Cerebellar cortex (tissue), 1 donor: ENCODE measurements at regions not wholly inside any gene's neighbourhood (a gene's known extent, or its start where the extent isn't known, plus 50 kb on each side); places are given as distances from the start of the nearest gene placed in this dataset.
"Not testable (repeated sequence)": the region's sequence is repeated elsewhere in the genome, so short reads cannot be mapped to it uniquely, and the experiment has no call there.

Experiments used
- DNase-seq: peaks from one replicate; pipeline ENCODE4 v3.0.0-alpha.2; 2015; ENCODE audit warnings: low spot score

GRCh38 chr2:87515226-87515625 is 232.7 kb upstream of the PLGLB2 start:
- not testable (repeated sequence) for DNase-seq

DNA sequence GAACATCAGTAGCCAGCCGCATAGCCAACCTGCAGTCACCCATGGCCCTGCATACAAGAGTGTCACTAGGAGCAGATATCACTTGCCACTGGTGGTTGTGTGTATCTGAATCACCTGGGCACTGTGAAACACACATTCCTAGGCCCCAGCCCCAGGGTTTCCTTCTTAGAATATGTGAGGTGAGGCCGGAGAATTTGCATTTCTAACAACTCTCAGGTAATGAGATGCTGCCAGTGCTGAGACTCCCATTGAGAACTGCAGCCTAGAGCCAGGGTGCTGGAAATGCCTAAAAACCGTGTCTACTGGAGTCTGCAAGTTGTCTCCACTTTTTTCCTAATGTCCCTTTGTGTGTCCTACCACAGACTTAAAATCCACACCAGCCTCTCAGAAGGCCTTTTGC is 232.0 kb upstream of the PLGLB2 start:
- not testable (repeated sequence) for DNase-seq

DNA sequence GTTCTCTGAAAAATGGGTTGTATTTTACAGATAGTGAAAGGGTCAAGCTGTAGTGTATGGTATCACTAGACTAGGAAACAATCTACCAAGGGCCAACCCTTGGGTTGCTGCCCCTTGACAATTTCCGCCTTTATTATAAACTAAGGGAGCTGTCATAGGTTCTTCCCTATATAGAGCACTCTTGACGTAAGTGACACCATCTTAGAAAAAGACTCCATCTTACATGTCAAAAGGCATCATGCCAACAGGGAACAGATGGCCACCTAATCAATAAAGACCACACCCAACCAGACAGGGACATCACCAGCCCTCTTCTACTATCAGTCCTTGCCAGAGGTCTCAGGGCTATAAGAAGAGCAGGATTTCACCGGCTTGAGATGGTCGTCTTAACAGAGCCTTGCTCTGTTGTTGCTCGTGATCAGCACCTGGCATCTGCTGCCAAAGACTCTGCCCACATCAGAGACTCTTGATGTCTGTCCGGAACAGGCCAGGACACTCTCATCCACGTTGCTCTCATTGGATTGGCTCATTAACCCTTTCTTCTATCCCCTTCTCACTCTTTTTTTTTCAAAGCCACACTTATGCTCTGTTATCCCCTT is 231.4 kb upstream of the PLGLB2 start:
- not testable (repeated sequence) for DNase-seq

DNA sequence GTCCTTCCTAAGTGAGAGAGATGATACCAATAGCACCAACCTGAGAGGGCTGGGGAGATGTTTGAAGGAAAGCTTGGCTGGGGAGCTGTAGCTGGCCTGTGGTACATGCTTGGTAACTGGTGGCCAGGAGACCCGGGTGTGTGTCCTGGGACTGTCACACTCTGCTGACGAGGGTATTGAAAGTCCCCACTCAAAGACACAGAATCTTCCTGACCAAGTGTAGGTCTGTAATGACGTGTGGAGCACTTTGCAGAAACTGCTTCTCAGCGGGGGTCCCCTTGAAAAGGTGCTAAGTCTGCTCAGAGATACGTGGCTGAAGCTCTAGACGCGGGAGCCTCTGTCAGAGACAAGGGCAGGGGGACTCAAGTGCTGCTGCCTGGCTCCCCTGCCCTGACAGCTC is 230.4 kb upstream of the PLGLB2 start:
- not testable (repeated sequence) for DNase-seq

DNA sequence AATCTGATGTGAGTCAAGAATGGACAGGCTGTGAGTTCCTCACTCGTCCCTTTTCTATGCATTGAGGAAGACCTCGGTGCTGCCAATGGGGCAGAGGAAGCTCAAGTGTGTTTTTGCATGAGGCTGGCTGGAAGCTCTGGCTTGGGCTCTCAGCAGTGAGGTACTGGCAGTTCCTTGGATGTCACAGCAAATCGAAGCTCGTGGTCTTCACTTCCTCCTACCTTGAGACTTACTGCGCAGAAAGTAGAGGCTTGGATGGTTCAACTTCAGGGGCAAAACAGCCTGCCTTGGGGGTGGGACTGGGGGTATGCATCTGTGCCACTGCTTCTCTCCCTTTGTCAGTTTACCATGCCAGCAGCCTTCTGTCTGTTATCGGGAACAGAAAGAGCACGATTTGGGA is 229.8 kb upstream of the PLGLB2 start:
- DNase-seq: not testable (repeated sequence)

GRCh38 chr2:87518547-87518946 is 229.3 kb upstream of the PLGLB2 start:
- not testable (repeated sequence) for DNase-seq

- not testable (repeated sequence) for DNase-seq
Measured at GRCh38 chr2:87519158-87520011, 228.5 kb upstream of the PLGLB2 start.

- DNase-seq: not testable (repeated sequence)
Measured at GRCh38 chr2:87521057-87521456, 226.8 kb upstream of the PLGLB2 start.

GRCh38 chr2:87521489-87521888 is 226.4 kb upstream of the PLGLB2 start:
- DNase-seq: not testable (repeated sequence)

DNA sequence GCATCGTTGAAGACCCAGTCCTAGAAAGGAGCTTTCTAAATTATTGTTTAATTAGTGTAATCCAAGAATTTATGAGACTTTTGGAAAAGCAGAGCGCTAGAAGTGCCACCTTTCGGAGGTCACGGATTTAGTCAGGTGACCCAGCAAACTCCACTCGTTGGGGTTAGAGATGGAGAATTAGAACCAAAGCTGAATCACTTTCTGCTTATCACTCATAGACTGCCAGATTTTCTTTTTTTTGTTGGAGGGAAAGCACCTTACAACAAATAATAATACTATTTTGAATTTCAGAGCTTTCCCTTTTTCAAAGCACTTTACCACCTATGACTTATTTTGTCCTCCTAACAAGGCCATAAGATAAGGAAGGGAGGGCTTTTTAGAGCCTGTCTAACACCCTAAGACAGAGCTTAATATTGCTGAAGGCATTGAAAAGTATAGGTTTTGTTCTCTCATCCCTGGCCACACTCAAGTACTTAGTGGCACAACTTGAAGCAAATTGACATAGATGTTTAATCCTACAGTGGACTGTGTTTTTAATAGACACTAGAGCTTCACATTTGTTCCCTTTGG is 223.2 kb upstream of the PLGLB2 start:
- DNase-seq: not testable (repeated sequence)

DNA sequence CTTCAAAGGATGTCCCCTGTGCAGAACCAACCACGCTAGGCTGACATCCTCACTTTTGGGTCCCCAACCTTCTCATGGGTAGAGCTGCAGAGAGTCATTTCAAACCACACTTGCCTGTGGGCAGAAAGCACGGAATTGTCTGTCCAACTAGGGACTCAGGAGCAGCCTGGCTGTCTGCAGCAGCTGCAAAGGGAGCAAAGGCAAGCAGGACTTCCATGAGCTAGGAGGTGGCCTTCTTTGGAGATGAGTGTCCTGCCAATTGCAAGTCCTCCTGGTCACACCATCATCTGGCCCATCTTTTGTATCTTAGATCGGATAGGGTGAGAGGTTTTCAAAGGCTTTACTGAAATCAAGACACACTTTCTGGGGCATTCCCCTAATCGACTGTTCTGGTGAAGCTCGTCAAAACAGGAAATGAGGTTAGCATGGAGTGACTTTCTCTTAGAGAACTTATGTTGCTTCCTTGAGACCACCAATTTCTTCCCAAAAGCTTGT is 222.3 kb upstream of the PLGLB2 start:
- DNase-seq: not testable (repeated sequence)

DNA sequence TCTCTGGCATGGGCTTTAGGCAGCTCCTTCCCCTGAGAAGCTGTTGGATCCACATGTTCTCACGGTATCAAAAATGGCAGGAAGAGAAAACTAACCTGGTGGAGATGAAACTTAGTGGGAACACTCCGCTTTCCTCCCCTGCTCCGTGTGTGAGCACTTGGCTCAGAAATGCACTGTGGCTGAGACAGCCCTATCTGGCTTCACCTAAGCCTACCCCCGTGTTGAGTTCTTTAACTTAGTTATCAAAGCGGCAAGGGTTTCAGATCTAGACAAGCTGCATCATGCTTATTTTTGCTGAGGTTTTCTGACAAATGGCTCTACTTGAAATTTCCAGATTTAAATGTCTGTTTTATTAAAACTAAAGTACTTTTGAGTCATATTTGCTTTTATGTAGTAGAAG is 221.6 kb upstream of the PLGLB2 start:
- DNase-seq: not testable (repeated sequence)

- DNase-seq: not testable (repeated sequence)
Measured at GRCh38 chr2:87531968-87532715, 215.7 kb upstream of the PLGLB2 start.

DNA sequence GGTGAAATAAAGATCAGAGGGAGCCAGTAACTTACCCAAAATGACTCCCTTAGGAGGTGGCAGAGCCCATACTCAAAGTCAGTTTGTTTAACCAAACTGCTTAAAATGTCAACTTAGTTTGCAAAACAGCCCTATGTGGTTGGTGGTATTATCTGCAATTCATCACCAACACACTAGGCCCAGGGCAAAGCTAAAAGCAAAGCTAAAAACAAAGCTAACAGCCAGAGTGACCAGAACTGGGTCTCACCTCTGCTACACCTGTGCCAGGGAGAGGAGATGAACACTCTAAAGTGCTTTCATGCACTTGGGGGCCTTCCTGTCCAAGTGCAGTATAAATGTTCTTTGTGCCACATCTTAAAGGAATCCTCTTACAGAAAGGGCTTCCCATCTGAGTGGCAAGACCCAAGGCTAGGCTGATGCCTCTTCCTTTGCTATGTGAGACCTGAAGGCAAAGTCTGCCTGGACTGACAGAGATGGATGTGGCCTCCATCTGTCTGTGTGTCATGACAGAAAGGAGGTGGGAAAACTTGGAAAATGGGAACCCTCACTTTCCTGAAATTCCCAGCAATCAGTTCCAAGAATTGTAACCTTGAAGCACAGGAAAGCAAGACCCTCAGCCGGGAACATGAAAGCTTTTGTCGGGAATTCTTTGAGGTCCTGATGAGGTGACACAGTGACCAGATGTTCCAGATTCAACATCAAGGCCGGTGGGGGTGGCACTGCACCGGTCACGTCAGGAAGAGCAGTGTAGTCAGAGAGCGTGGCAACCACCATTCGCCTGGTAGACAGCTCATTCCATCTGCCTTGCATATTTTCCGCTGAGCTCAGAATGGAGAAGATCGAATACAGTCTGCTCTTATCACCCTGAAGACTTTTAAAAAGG is 214.3 kb upstream of the PLGLB2 start:
- not testable (repeated sequence) for DNase-seq

DNA sequence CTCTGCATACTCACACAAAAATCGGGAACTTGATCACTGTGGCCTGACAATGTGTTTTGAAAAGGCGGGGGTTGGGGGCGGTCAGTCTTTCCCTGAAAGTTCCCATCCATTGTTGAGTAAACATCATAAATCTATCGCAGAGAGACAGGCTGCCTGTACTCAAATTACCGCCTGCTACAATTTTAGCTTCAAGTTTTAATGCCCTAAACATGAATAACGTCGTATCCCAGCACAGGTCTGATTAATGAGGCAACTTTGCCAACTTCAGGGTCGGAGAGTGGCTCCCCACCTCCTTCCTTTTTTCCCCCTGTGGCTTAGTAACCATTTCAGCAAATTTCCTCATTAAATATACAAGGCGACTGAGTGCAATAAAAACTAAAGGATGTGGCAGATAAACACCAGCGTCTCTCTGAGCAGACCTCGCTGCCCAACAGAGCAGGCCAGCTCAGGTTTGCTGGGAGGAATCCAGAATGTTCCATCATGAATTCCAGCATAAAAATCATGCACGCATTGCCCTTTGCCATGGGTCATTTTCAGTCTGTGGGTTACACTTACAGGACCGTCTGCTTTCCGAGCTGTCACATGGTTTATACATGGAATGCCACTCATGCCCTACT is 213.5 kb upstream of the PLGLB2 start:
- not testable (repeated sequence) for DNase-seq

DNA sequence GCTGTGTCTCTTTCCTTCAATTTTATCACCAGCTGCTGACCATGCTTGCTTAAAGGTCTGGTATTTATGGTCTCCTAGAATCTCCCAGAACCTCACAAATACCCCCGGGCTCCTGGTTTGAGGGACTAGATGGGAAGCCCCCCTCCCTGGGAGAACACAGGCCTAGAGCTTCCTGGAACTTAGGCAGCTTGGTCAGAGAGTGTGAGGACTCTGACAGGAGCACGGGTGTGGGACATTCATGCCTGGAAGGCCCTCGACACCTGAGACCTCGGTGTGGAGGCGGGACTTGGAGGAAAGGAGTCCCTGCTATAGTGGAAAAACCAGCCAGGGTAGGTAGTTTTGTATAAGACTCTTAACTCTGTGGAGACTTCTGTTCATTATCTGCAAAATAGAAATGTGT is 211.5 kb upstream of the PLGLB2 start:
- not testable (repeated sequence) for DNase-seq

DNA sequence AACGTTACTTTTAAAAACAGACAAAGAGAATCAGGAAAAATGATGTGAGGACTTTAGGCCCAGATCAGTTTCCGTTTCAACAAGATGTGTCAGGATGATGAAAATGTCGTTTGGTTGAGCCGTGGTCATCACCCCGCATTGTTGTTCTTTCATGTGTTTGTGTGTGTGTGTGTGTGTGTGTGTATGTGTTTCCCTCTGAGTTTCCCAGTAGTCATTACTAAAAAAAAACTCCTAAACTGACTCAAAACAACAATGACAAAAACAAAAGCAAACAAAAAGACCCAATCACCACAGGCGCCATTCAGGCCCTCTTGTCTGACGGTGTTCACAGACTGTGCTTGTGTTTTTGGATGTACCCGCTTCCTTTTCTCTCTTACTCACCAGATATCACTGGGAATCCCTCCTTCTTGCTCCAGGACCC is 210.6 kb upstream of the PLGLB2 start:
- DNase-seq: not testable (repeated sequence)

GRCh38 chr2:87538268-87538667 is 209.6 kb upstream of the PLGLB2 start:
- DNase-seq: not testable (repeated sequence)

DNA sequence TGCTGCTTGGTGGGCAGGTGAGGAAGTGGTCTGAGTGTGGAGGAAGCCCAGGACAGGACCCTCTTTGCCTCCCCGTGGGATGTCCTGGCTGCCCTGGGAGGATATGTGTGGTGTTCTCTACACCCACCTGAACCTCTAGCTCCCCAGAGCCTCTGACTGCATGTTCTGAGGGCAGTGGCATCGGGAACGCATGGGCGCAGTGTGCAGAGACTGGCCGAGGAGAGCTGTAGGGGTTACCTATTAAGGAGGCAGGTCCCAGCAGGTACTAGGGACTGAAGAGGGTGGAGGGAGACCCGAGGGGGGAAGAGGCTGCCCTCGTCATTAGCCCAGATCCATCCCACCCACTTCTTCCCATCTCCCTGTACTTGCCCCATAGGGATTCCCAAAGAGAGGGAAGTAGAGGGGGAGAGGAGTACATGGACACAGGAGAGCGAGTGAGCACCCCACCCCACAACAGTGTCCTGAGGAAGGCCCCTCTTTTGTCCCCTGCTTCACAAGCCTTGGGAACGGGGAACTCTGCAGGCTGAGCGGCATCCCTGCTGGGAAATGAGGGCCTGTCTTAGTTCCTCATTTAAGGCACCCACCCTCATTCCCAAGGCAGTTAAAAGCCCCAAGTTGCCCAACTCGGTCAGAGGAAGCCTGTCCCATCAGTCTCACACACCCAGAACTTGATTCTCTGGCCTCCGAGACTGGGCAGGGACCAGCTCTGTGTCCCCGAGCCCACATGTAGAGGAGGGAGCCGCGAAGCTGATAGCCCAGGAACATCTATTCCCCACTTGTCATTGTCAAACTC is 208.5 kb upstream of the PLGLB2 start:
- DNase-seq: not testable (repeated sequence)

- not testable (repeated sequence) for DNase-seq
Measured at GRCh38 chr2:87540242-87540641, 207.6 kb upstream of the PLGLB2 start.
